Ovary (tissue), 7 donors: ENCODE measurements at regions not wholly inside any gene's neighbourhood (a gene's known extent, or its start where the extent isn't known, plus 50 kb on each side); places are given as distances from the start of the nearest gene placed in this dataset.

Experiments used
- DNase-seq, 5 donors: peaks; one replicate each; pipeline ENCODE4 v3.0.0-alpha.2; 2019 to 2020
- H3K27ac ChIP-seq, 2 donors: fragments of 200-600 bp; one replicate each; pipeline versions ENCODE4 v1.5.1 to v1.8.0; 2019 to 2022
- H3K27me3 ChIP-seq: fragments of 200-600 bp; one replicate; pipeline ENCODE4 v1.8.0; 2022
- H3K36me3 ChIP-seq: fragments of 200-600 bp; sonication (generic); one replicate; pipeline ENCODE4 v1.5.1; 2019
- H3K4me1 ChIP-seq: one replicate; pipeline ENCODE4 v1.8.1; 2013; ENCODE audit warnings: mild to moderate bottlenecking, moderate library complexity; ENCODE audit not compliant: insufficient read depth
- H3K4me3 ChIP-seq: fragments of 200-600 bp; sonication (generic); one replicate; pipeline ENCODE4 v1.5.1; 2017
- H3K9me3 ChIP-seq, 2 donors: fragments of 200-600 bp in 1 of 2; sonication (generic) in 1 of 2; one replicate each; pipeline versions ENCODE4 v1.5.1 to v1.8.1; 2013 to 2019; ENCODE audit warnings: mild to moderate bottlenecking in 1 of 2, moderate library complexity in 1 of 2
- CTCF ChIP-seq, 3 donors: fragments of 450-650 bp in 2 of 3; fragments of 200-600 bp in 1 of 3; IDR thresholded peaks; one replicate each; pipeline versions ENCODE4 v1.5.1 to v1.8.0; 2016 to 2022; ENCODE audit warnings: antibody characterized with exemption in 3 of 3, mild to moderate bottlenecking in 1 of 3
- EP300 ChIP-seq: sonication (generic); formaldehyde crosslinking; IDR thresholded peaks from one replicate; pipeline ENCODE4 v1.6.1; 2017; ENCODE audit warnings: antibody characterized with exemption
- POLR2A ChIP-seq: fragments of 450-650 bp; IDR thresholded peaks from one replicate; pipeline ENCODE4 v1.6.1; 2017; ENCODE audit warnings: antibody characterized with exemption, mild to moderate bottlenecking, moderate library complexity
- WGBS, 3 donors: extraction: QIAGEN DNeasy Blood & Tissue Kit in 1 of 3; methylation state at CpG; one replicate each; pipeline versions ENCODE4 v1.1.5 to v1.1.7; 2013 to 2017; 5-methylcytosine and 5-hydroxymethylcytosine counted together
- intact Hi-C, 4 donors: fragments of 100-400 bp; cut with DNase I; formaldehyde crosslinking; loops; one replicate each; pipeline versions ENCODE4 v1.11.0 to v1.15.1; 2022 to 2023
- donor health status: DM: no; HTN: no; CAD: no; lungs with moderate emphysema.
- donor health status: DM: no; HTN: no; CAD: no.
- donor health status: Bipolar disorder and iron deficiency.
- donor health status: DM: no; HTN: no; CAD: no.
- donor health status: DM: yes; HTN: yes; CAD: no.

GRCh38 chr6:140062043-140063020 is 687.9 kb upstream of the CITED2 start:
- TF ChIP-seq CTCF (IDR thresholded peaks at IDR 0.05) (no peak), POLR2A (no peak), EP300 (no peak)
- Histone ChIP-seq H3K27ac (peak overlapping the region in 1 of 2 donors; percentile 43), H3K4me3 (no peak overlapping the region), H3K4me1 (peaks cover 10% of the 10 kb centered on the region), H3K36me3 (no peaks in the 10 kb centered on the region), H3K9me3 (no peaks in the 10 kb centered on the region), H3K27me3 (no peaks in the 10 kb centered on the region)
- intact Hi-C loops = loop anchor here in 1 of 4 donors (10.0 kb wide), 1 partner anchor 688 kb away; the partner anchor contains the start of gene CITED2
- WGBS, 3 donors = 28 to 31% (median 29%) methylated on average over 3 of the region's 3 CpGs
- DNase-seq = peak; percentile 34 to 74 (median 57)

GRCh38 chr6:140061110-140062042 is 686.9 kb upstream of the CITED2 start:
- H3K27ac ChIP-seq = peak overlapping the region in 1 of 2 donors; percentile 43
- no peak for DNase-seq
- intact Hi-C loops = loop anchor here in 1 of 4 donors (10.0 kb wide), 1 partner anchor 687 kb away; the partner anchor contains the start of gene CITED2
- no peaks in the 10 kb centered on the region for H3K36me3 ChIP-seq
- H3K4me1 ChIP-seq = peaks cover 10% of the 10 kb centered on the region
- no peak for TF ChIP-seq POLR2A
- TF ChIP-seq CTCF (IDR thresholded peaks at IDR 0.05) = no peak
- no peak for TF ChIP-seq EP300
- WGBS, 3 donors = 43 to 45% (median 45%) methylated on average over 5 of the region's 5 CpGs
- H3K27me3 ChIP-seq = no peaks in the 10 kb centered on the region
- H3K4me3 ChIP-seq = no peak overlapping the region
- no peaks in the 10 kb centered on the region for H3K9me3 ChIP-seq

GRCh38 chr6:140059947-140060346 is 685.5 kb upstream of the CITED2 start:
- Histone ChIP-seq H3K9me3 (no peaks in the 10 kb centered on the region), H3K27me3 (no peaks in the 10 kb centered on the region), H3K36me3 (no peaks in the 10 kb centered on the region), H3K27ac (no peak overlapping the region), H3K4me1 (peaks cover 10% of the 10 kb centered on the region), H3K4me3 (no peak overlapping the region)
- no peak for DNase-seq
- WGBS, 3 donors = 97 to 100% (median 98%) methylated on average over 1 of the region's 1 CpG
- intact Hi-C loops = loop anchor here in 1 of 4 donors (10.0 kb wide), 1 partner anchor 685 kb away; the partner anchor contains the start of gene CITED2
- TF ChIP-seq CTCF (IDR thresholded peaks at IDR 0.05) = no peak
- no peak for TF ChIP-seq EP300
- TF ChIP-seq POLR2A = no peak

- TF ChIP-seq CTCF (IDR thresholded peaks at IDR 0.05) (no peak), EP300 (no peak), POLR2A (no peak)
- WGBS, 3 donors = 95 to 98% (median 97%) methylated on average over 2 of the region's 2 CpGs
- intact Hi-C loops = no loop called here
- Histone ChIP-seq H3K4me1 (peaks cover 7% of the 10 kb centered on the region), H3K36me3 (no peaks in the 10 kb centered on the region), H3K27ac (no peak overlapping the region), H3K9me3 (no peaks in the 10 kb centered on the region), H3K27me3 (no peaks in the 10 kb centered on the region), H3K4me3 (no peak overlapping the region)
- no peak for DNase-seq
Observed at GRCh38 chr6:140058863-140059262, 684.4 kb upstream of the CITED2 start.
